GM19455 (cell line): ENCODE measurements at regions not wholly inside any gene's neighbourhood (a gene's known extent, or its start where the extent isn't known, plus 50 kb on each side); places are given as distances from the start of the nearest gene placed in this dataset.

Experiments used
- ATAC-seq: cut with Tn5 transposase; IDR thresholded peaks from one replicate; pipeline ENCODE4 v1.9.1; 2021; ENCODE audit not compliant: unreplicated experiment

- ATAC-seq = no peak
These were observed 95.7 kb upstream of the C3orf80 start for GRCh38 chr3:160129459-160130061.

GRCh38 chr3:160130071-160130470 is 95.2 kb upstream of the C3orf80 start:
- no peak for ATAC-seq

GRCh38 chr3:160130950-160131349 is 94.3 kb upstream of the C3orf80 start:
- ATAC-seq = no peak

DNA sequence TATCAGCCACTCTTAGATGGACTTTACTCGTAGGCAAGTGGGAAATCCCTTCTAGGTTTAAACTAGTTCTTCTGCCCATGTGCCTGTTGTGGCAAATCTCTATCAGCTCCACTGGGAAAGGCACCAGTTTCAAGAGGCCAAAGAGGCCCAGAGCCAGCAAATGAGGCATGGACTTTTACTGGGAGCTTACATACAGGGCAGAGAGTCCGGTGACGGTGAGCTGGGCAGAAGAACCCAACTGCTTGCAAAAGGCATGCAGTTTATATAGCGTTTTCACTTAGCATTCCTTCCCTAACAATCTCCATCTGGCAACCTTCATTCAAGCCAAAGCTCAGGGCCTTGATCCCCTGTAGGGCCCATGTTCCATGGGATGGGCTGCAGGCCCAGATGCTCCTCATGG is 93.0 kb upstream of the C3orf80 start:
- no peak for ATAC-seq

GRCh38 chr3:160133757-160134156 is 91.5 kb upstream of the C3orf80 start:
- ATAC-seq = no peak

DNA sequence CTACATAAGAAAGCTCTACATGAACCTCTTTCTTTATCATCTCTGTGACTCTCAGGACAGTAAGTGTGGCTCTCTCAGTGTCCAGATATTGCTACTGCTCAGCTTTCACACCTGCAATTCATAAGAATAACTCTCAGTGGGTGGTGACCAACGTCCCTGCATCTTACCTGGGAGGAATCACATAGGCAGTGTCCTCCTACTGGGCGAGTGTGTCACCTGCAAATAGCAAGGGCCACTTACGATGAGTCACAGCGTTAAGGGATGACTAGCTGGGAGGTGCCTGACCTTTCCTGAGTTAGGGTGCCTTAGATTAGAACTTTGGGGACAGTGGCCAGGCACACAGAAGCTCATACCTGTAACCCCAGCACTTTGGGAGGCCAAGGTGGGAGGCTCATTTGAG is 90.8 kb upstream of the C3orf80 start:
- ATAC-seq = no peak

- no peak for ATAC-seq
These were observed 90.3 kb upstream of the C3orf80 start for GRCh38 chr3:160134964-160135363.

GRCh38 chr3:160135851-160136250 is 89.4 kb upstream of the C3orf80 start:
- ATAC-seq = no peak

DNA sequence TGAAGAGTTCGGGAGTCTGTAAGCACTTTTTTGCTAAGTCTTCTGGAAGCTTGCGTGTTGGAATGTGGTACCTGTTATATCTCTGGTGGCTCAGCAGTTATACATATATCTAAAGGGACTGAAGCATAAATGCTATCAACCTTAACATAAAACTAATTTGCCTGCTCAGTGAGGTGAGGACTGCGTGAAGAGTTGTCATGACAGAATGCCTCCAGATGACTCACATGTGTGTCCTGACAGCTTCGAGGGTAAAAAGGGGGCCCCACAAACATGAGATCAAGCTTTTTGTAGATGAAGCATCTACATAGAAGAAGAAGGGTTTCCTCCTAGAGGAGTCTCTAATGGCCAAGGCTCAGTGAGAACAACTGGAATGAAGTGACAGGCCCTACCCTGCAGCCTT is 88.8 kb upstream of the C3orf80 start:
- ATAC-seq = no peak

- ATAC-seq = no peak
These were observed 85.9 kb upstream of the C3orf80 start for GRCh38 chr3:160139291-160139690.

DNA sequence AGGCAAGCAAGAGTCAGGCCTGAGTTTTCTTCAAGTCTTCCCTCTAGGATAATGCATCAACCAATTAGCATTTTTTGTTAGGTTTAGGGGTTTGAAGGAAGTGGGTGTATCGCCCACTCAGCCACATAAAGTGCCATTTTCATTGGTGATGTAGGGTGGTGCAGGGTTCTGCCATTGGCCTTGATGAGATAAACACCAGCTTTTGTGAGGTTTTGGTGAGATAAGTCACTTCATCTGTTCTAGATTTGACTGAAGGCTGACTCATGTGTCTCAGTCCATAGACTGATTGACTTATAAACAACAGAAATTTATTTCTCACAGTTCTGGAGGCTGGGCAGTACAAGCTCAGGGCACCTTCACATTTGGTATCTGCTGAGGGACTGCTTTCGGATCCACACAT is 84.5 kb upstream of the C3orf80 start:
- ATAC-seq = no peak

GRCh38 chr3:160141485-160142185 is 83.6 kb upstream of the C3orf80 start:
- no peak for ATAC-seq

- no peak for ATAC-seq
These were observed 81.7 kb upstream of the C3orf80 start for GRCh38 chr3:160143482-160143881.

GRCh38 chr3:160150066-160150465 is 75.2 kb upstream of the C3orf80 start:
- no peak for ATAC-seq

DNA sequence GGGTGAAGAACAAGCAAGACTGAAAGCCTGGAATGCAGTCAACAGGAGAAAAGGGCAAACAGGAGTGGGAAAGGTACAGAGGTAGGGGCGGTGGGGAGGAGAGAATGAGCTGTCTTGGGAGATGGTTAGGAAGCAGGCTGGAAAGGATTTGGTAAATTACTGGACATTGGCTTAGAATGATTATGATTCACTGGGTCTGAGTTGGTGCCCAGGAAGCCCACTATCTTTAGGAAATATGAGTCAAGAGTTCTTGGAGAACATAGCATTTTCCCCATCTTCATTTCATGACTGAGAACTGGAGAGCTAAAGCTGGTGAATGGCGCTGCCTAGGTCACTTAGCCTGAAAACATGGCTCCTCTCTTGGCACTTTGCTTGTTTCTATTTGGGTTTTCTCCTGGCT is 74.7 kb upstream of the C3orf80 start:
- ATAC-seq = no peak

- ATAC-seq = no peak
These were observed 72.6 kb upstream of the C3orf80 start for GRCh38 chr3:160152638-160153037.

DNA sequence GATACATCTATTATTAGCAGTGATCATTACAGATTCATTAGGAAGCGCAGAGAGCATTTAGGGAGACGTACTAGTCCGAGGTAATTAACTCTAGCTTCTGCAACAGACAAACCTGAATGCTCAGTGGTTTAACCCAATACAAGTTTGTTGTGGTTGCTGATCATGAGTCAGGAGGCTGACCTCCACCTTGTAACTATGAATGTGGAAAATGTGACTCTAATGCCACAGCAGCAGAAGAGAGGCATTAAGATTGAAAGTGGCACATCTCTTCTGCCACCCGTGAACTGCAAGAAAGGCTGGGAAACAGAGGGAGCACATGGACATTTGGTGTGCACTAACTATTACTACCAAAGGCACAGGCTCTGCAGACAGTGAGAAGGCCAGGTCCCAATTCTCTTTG is 71.2 kb upstream of the C3orf80 start:
- no peak for ATAC-seq

- no peak for ATAC-seq
These were observed 70.6 kb upstream of the C3orf80 start for GRCh38 chr3:160154596-160154995.

DNA sequence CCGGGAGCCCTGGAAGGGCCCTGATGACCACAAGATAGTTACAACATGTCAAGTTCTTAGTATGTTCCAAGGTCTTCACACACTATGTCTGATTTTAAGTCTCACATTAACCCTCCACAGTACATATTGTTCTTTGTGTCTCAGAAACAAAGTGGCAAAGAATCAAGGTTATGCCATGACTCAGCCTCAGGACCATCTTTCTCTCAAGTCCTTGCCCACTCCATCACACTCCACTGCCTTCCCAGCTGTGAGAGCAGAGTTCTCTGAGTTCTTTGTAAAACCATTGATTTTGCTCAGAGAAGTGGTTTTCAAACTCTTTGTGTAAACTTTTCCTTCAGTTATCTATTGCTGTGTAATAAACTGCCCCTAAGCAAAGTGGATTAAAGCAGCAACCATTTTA is 67.9 kb upstream of the C3orf80 start:
- ATAC-seq = no peak

DNA sequence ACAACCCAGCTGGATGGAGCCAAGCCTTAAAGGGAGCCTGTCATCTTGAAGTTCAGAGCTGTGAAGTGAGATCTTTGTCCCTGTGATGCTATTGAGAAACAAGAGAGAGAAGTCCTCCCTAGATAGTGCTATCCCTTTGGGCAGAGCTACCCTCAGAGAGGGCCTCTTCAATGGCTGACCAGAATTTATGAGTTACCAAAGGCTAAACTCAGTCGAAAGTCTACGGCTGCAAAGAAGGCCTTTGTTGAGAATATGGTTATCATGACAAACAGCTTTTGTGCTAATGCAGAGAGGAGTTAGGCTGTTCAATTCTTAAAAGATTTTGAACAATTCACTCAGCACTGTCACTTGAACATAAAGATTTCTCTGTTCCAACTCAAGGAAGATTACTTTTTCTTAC is 65.9 kb upstream of the C3orf80 start:
- ATAC-seq = no peak

- no peak for ATAC-seq
These were observed 65.4 kb upstream of the C3orf80 start for GRCh38 chr3:160159806-160160205.

- no peak for ATAC-seq
These were observed 63.3 kb upstream of the C3orf80 start for GRCh38 chr3:160161921-160162320.

- ATAC-seq = no peak
These were observed 62.8 kb upstream of the C3orf80 start for GRCh38 chr3:160162440-160162839.
